HG03039 (cell line): ENCODE measurements at regions not wholly inside any gene's neighbourhood (a gene's known extent, or its start where the extent isn't known, plus 50 kb on each side); places are given as distances from the start of the nearest gene placed in this dataset.

Experiments used
- ATAC-seq: cut with Tn5 transposase; IDR thresholded peaks from one replicate; pipeline ENCODE4 v1.9.1; 2021; ENCODE audit warnings: mild to moderate bottlenecking, moderate library complexity; ENCODE audit not compliant: unreplicated experiment

GRCh38 chr13:99911965-99912566 is 59.5 kb downstream of the ZIC5 start:
- ATAC-seq, result no peak

GRCh38 chr13:99911069-99911964 is 60.2 kb downstream of the ZIC5 start:
- ATAC-seq, result no peak

GRCh38 chr13:99909836-99910619 is 61.5 kb downstream of the ZIC5 start:
- ATAC-seq, result no peak

GRCh38 chr13:99909097-99909835 is 62.3 kb downstream of the ZIC5 start:
- no peak for ATAC-seq

- no peak for ATAC-seq
These were observed 63.3 kb downstream of the ZIC5 start for GRCh38 chr13:99908140-99908803.

GRCh38 chr13:99907627-99908026 is 63.9 kb downstream of the ZIC5 start:
- ATAC-seq, result no peak

GRCh38 chr13:99907038-99907437 is 64.5 kb downstream of the ZIC5 start:
- ATAC-seq, result no peak

GRCh38 chr13:99905814-99906213 is 65.8 kb downstream of the ZIC5 start:
- no peak for ATAC-seq

GRCh38 chr13:99905224-99905623 is 66.3 kb downstream of the ZIC5 start:
- ATAC-seq, result no peak

GRCh38 chr13:99903140-99903539 is 68.4 kb downstream of the ZIC5 start:
- no peak for ATAC-seq

- ATAC-seq, result no peak
These were observed 68.9 kb downstream of the ZIC5 start for GRCh38 chr13:99902657-99903056.

- ATAC-seq, result no peak
These were observed 70.6 kb downstream of the ZIC5 start for GRCh38 chr13:99900960-99901359.

GRCh38 chr13:99898421-99898820 is 73.1 kb downstream of the ZIC5 start:
- no peak for ATAC-seq

GRCh38 chr13:99897076-99897440 is 74.5 kb downstream of the ZIC5 start:
- no peak for ATAC-seq

- ATAC-seq, result no peak
These were observed 75.0 kb downstream of the ZIC5 start for GRCh38 chr13:99896369-99897075.

- no peak for ATAC-seq
These were observed 75.9 kb downstream of the ZIC5 start for GRCh38 chr13:99895444-99896368.

- no peak for ATAC-seq
These were observed 76.6 kb downstream of the ZIC5 start for GRCh38 chr13:99894840-99895443.

- no peak for ATAC-seq
These were observed 77.3 kb downstream of the ZIC5 start for GRCh38 chr13:99894105-99894839.
